HCT116 (cell line): ENCODE measurements at regions not wholly inside any gene's neighbourhood (a gene's known extent, or its start where the extent isn't known, plus 50 kb on each side); places are given as distances from the start of the nearest gene placed in this dataset.

Source experiments
- ATAC-seq: fragments of 200-7000 bp; cut with Tn5 transposase; 2 replicates; pipeline ENCODE4 v1.9.1; 2020; ENCODE audit warnings: mild to moderate bottlenecking, moderate library complexity
- BruUV-seq: library from RNA; stranded (reverse); fragments of 400-500 nt; replicated peaks from 2 replicates; lab custom pipeline; 2021; lab: Mats Ljungman, UMichigan
- CTCF ChIA-PET: fragments of 300-600 bp; sonication (Branson Sonifier 250); formaldehyde crosslinking; loops from one replicate; lab custom pipeline; 2021; ENCODE audit warnings: antibody characterized with exemption; lab: Charles Lee
- POLR2A ChIA-PET: fragments of 300-600, 350-600 bp; sonication (Branson Sonifier 250); formaldehyde crosslinking; loops from one replicate; lab custom pipeline; 2021; ENCODE audit warnings: antibody characterized with exemption; lab: Charles Lee
- RAD21 ChIA-PET, 2 experiments: fragments of 300-600 bp; sonication (Branson Sonifier 250); formaldehyde crosslinking; loops; one replicate each; lab custom pipeline; 2023; ENCODE audit warnings: low total read pairs in 2 of 2; ENCODE audit not compliant: uncharacterized antibody in 2 of 2, unreplicated experiment in 2 of 2, low non-redundant PET in 1 of 2; lab: Charles Lee
- DNase-seq: peaks from one replicate; pipeline ENCODE4 v3.0.0-alpha.2; 2010; ENCODE audit warnings: low read depth, low spot score
- H2AFZ ChIP-seq: fragments of 200-600 bp; shearing (Covaris generic), sonication (generic); 2 replicates; pipeline ENCODE4 v1.6.1; 2017; ENCODE audit warnings: low read depth, mixed run types, mixed read lengths, antibody characterized with exemption, low read length; ENCODE audit not compliant: poor library complexity, severe bottlenecking
- H3K27ac ChIP-seq: 2 replicates; pipeline ENCODE4 v1.5.1; 2012; ENCODE audit warnings: low read depth, low read length
- H3K27me3 ChIP-seq: fragments of 200-600 bp; sonication (generic); 2 replicates; pipeline ENCODE4 v1.6.1; 2016; ENCODE audit warnings: mixed run types, low read length, mixed read lengths; ENCODE audit not compliant: insufficient read depth
- H3K36me3 ChIP-seq, 2 experiments: fragments of 200-500 bp in 1 of 2; fragments of 200-600 bp in 1 of 2; sonication (Bioruptor generic) in 1 of 2; sonication (generic) in 1 of 2; 2 replicates each; pipeline versions ENCODE4 v1.5.1 to v1.6.1; 2014 to 2016; ENCODE audit warnings: low read length in 2 of 2, inconsistent platforms in 1 of 2, mixed read lengths in 1 of 2, mixed run types in 1 of 2; ENCODE audit not compliant: insufficient read depth in 2 of 2, control insufficient read depth in 1 of 2
- H3K4me1 ChIP-seq, 2 experiments: fragments of 200-600 bp in 1 of 2; sonication (generic) in 1 of 2; 2 replicates each; pipeline versions ENCODE4 v1.5.1 to v1.6.1; 2012 to 2017; ENCODE audit warnings: low read length in 2 of 2, inconsistent platforms in 1 of 2, mild to moderate bottlenecking in 1 of 2, mixed read lengths in 1 of 2, mixed run types in 1 of 2, moderate library complexity in 1 of 2; ENCODE audit not compliant: insufficient read depth in 2 of 2, control insufficient read depth in 1 of 2
- H3K4me2 ChIP-seq: fragments of 200-600 bp; sonication (generic); 2 replicates; pipeline ENCODE4 v1.6.1; 2017; ENCODE audit warnings: mixed run types, low read length, mixed read lengths
- H3K4me3 ChIP-seq, 2 experiments: fragments of 200-600 bp in 1 of 2; sonication (generic) in 1 of 2; replicated peaks in 1 of 2; 2 replicates each; pipeline ENCODE4 v1.5.1; 2011 to 2016; ENCODE audit warnings: low read length in 2 of 2, control low read depth in 1 of 2, low read depth in 1 of 2, mild to moderate bottlenecking in 1 of 2, mixed read lengths in 1 of 2, mixed run types in 1 of 2
- H3K79me2 ChIP-seq: fragments of 200-600 bp; sonication (generic); 2 replicates; pipeline ENCODE4 v1.6.1; 2017; ENCODE audit warnings: mild to moderate bottlenecking, mixed run types, low read length, moderate library complexity, mixed read lengths; ENCODE audit not compliant: insufficient read depth
- H3K9ac ChIP-seq: fragments of 200-600 bp; sonication (generic); 2 replicates; pipeline ENCODE4 v1.6.1; 2016; ENCODE audit warnings: low read length, mixed read lengths
- H3K9me2 ChIP-seq: fragments of 200-600 bp; sonication (generic), shearing (Covaris generic); 2 replicates; pipeline ENCODE4 v1.6.1; 2017; ENCODE audit warnings: mixed run types, mild to moderate bottlenecking, moderate library complexity; ENCODE audit not compliant: insufficient read depth
- H3K9me3 ChIP-seq, 2 experiments: fragments of 200-500 bp in 1 of 2; fragments of 200-600 bp in 1 of 2; sonication (Bioruptor generic) in 1 of 2; sonication (generic) in 1 of 2; 2 replicates each; pipeline ENCODE4 v1.6.1; 2014 to 2017; ENCODE audit warnings: low read length in 2 of 2, mixed read lengths in 2 of 2, inconsistent platforms in 1 of 2, low read depth in 1 of 2, mild to moderate bottlenecking in 1 of 2, mixed run types in 1 of 2, moderate library complexity in 1 of 2; ENCODE audit not compliant: control insufficient read depth in 1 of 2, insufficient read depth in 1 of 2
- H4K20me1 ChIP-seq: fragments of 200-600 bp; sonication (generic), shearing (Covaris generic); 2 replicates; pipeline ENCODE4 v1.6.1; 2017; ENCODE audit warnings: mixed run types, mild to moderate bottlenecking, moderate library complexity; ENCODE audit not compliant: insufficient read depth
- CBX3 ChIP-seq: IDR thresholded peaks from 2 replicates; pipeline ENCODE4 v1.6.1; 2012; ENCODE audit warnings: low read depth
- CEBPB ChIP-seq: IDR thresholded peaks from 2 replicates; pipeline ENCODE4 v1.6.1; 2012; ENCODE audit warnings: low read depth
- EGR1 ChIP-seq: IDR thresholded peaks from 2 replicates; pipeline ENCODE4 v1.6.1; 2012; ENCODE audit warnings: low read depth
- EZH2 ChIP-seq: fragments of 200-600 bp; sonication (generic); IDR thresholded peaks from 2 replicates; pipeline ENCODE4 v1.6.1; 2017; ENCODE audit warnings: antibody characterized with exemption, mixed run types
- EZH2phosphoT487 ChIP-seq: fragments of 200-600 bp; IDR thresholded peaks from 2 replicates; pipeline ENCODE4 v1.6.1; 2018; ENCODE audit warnings: antibody characterized with exemption, borderline replicate concordance
- FOSL1 ChIP-seq: IDR thresholded peaks from 2 replicates; pipeline ENCODE4 v1.6.1; 2012; ENCODE audit warnings: low read depth
- MAX ChIP-seq: IDR thresholded peaks from 2 replicates; pipeline ENCODE4 v1.6.1; 2012
- POLR2A ChIP-seq: IDR thresholded peaks from 2 replicates; pipeline ENCODE4 v1.7.0; 2011; ENCODE audit warnings: borderline replicate concordance; ENCODE audit not compliant: insufficient read depth, insufficient read length; ENCODE audit errors: extremely low read depth
- RAD21 ChIP-seq: IDR thresholded peaks from 2 replicates; pipeline ENCODE4 v1.6.1; 2012; ENCODE audit warnings: low read depth, mild to moderate bottlenecking
- SP1 ChIP-seq: IDR thresholded peaks from 2 replicates; pipeline ENCODE4 v1.6.1; 2012; ENCODE audit warnings: low read depth
- SRF ChIP-seq: IDR thresholded peaks from 2 replicates; pipeline ENCODE4 v1.6.1; 2012; ENCODE audit warnings: low read depth
- TCF7L2 ChIP-seq: IDR thresholded peaks from 2 replicates; pipeline ENCODE4 v1.7.0; 2011; ENCODE audit warnings: borderline replicate concordance, inconsistent platforms; ENCODE audit not compliant: insufficient read depth, insufficient read length; ENCODE audit errors: extremely low read depth
- YY1 ChIP-seq: IDR thresholded peaks from 2 replicates; pipeline ENCODE4 v1.6.1; 2011; ENCODE audit warnings: low read length, low read depth, moderate library complexity, mild to moderate bottlenecking; ENCODE audit not compliant: insufficient replicate concordance; ENCODE audit errors: extremely low read depth
- ZFX ChIP-seq: fragments of 450-650 bp; IDR thresholded peaks from 2 replicates; pipeline ENCODE4 v1.6.1; 2017
- ZNF274 ChIP-seq: fragments of 200-500 bp; sonication (Bioruptor generic); IDR thresholded peaks from 2 replicates; pipeline ENCODE4 v1.6.1; 2014; ENCODE audit warnings: mild to moderate bottlenecking, low read depth, low read length, inconsistent platforms
- intact Hi-C: fragments of 100-400 bp; cut with micrococcal nuclease; formaldehyde crosslinking; loops from 2 replicates; pipeline ENCODE4 v1.10.0; 2022

GRCh38 chr3:107268469-107268868 lies 108.8 kb upstream of the CCDC54 start:
- no peaks in the 10 kb centered on the region for H3K4me1 ChIP-seq
- DNase-seq (no peak), ATAC-seq (no peak)
- no peak overlapping the region for H3K4me3 ChIP-seq
- H3K79me2 ChIP-seq: no peaks in the 10 kb centered on the region
- H2AFZ ChIP-seq: no peak overlapping the region
- ChIA-PET POLR2A (no interaction called here), CTCF (interaction anchor here (1.8 kb wide), 1 partner anchor 153 kb away, joined by 4 read pairs; no protein-coding TSS in a partner anchor), RAD21 (interaction anchor here in 1 of 2 experiments (1.2 kb wide), 1 partner anchor 33 kb away, joined by 4 read pairs; no protein-coding TSS in a partner anchor)
- intact Hi-C loops: no loop called here
- H3K9me3 ChIP-seq: no peaks in the 10 kb centered on the region
- no peak overlapping the region for H3K9ac ChIP-seq
- no peaks in the 10 kb centered on the region for H3K27me3 ChIP-seq
- no peaks in the 10 kb centered on the region for H3K36me3 ChIP-seq
- no peaks in the 10 kb centered on the region for H3K9me2 ChIP-seq
- no peak for TF ChIP-seq SP1
- no peak for TF ChIP-seq EGR1
- no peak for TF ChIP-seq RAD21
- TF ChIP-seq SRF: no peak
- TF ChIP-seq YY1: no peak
- TF ChIP-seq CEBPB: no peak
- no peak for TF ChIP-seq ZFX
- TF ChIP-seq TCF7L2: no peak
- no peak for TF ChIP-seq EZH2
- TF ChIP-seq MAX: no peak
- TF ChIP-seq ZNF274: no peak
- no peak for TF ChIP-seq POLR2A
- no peak for TF ChIP-seq CBX3
- TF ChIP-seq EZH2phosphoT487: no peak
- no peak for TF ChIP-seq FOSL1
- H4K20me1 ChIP-seq: no peaks in the 10 kb centered on the region
- BruUV-seq: no TSS peak
- no peak overlapping the region for H3K27ac ChIP-seq
- no peak overlapping the region for H3K4me2 ChIP-seq
